CD4-positive, alpha-beta T cell (primary cell): ENCODE measurements at regions not wholly inside any gene's neighbourhood (a gene's known extent, or its start where the extent isn't known, plus 50 kb on each side); places are given as distances from the start of the nearest gene placed in this dataset.

Experiments
- ATAC-seq: fragments of 200-7000 bp; cut with Tn5 transposase; one replicate; pipeline ENCODE4 v1.10.0; 2022; ENCODE audit warnings: mild to moderate bottlenecking; ENCODE audit not compliant: poor library complexity
- CTCF ChIA-PET: fragments of 350-600 bp; sonication (Branson Sonifier 250); formaldehyde crosslinking; loops from one replicate; lab custom pipeline; 2021; ENCODE audit warnings: antibody characterized with exemption, inconsistent platforms; lab: Charles Lee
- POLR2A ChIA-PET: fragments of 350-600 bp; sonication (Branson Sonifier 250); formaldehyde crosslinking; loops from one replicate; lab custom pipeline; 2021; ENCODE audit warnings: antibody characterized with exemption, inconsistent platforms; lab: Charles Lee
- DNase-seq, 14 experiments: peaks; one replicate each; pipeline ENCODE4 v3.0.0-alpha.2; 2013 to 2020; ENCODE audit warnings: mixed read lengths in 2 of 14
- H3K27ac ChIP-seq, 2 donors: one replicate each; pipeline versions ENCODE4 v1.5.1 to v1.7.0; 2013; ENCODE audit warnings: low read length in 2 of 2, low read depth in 1 of 2, mild to moderate bottlenecking in 1 of 2
- H3K27me3 ChIP-seq, 2 experiments: 1 replicate in 1 of 2; 2 replicates in 1 of 2; pipeline versions ENCODE4 v1.6.1 to v1.7.0; 2013; ENCODE audit warnings: low read length in 2 of 2, control low read depth in 1 of 2, mild to moderate bottlenecking in 1 of 2, moderate library complexity in 1 of 2; ENCODE audit not compliant: insufficient read depth in 2 of 2, control insufficient read depth in 1 of 2
- H3K36me3 ChIP-seq: one replicate; pipeline ENCODE4 v1.6.1; 2013; ENCODE audit warnings: low read length, control low read depth; ENCODE audit not compliant: insufficient read depth
- H3K4me1 ChIP-seq: one replicate; pipeline ENCODE4 v1.6.1; 2013; ENCODE audit warnings: low read length, control low read depth; ENCODE audit not compliant: insufficient read depth
- H3K4me3 ChIP-seq: one replicate; pipeline ENCODE4 v1.5.1; 2013; ENCODE audit warnings: mild to moderate bottlenecking, low read length, moderate library complexity
- H3K9me3 ChIP-seq, 2 experiments: 1 replicate in 1 of 2; 2 replicates in 1 of 2; pipeline versions ENCODE4 v1.6.1 to v1.7.0; 2013; ENCODE audit warnings: low read length in 2 of 2, mild to moderate bottlenecking in 2 of 2, control low read depth in 1 of 2, moderate library complexity in 1 of 2; ENCODE audit not compliant: control insufficient read depth in 1 of 2, insufficient read depth in 1 of 2
- H3K27ac Mint-ChIP-seq: one replicate; pipeline ENCODE4 v1.8.0; 2020; ENCODE audit warnings: mixed read lengths
- H3K27me3 Mint-ChIP-seq: one replicate; pipeline ENCODE4 v1.8.0; 2021; ENCODE audit warnings: mixed read lengths
- H3K36me3 Mint-ChIP-seq: one replicate; pipeline ENCODE4 v1.8.0; 2021; ENCODE audit warnings: low read depth, mixed read lengths
- H3K4me1 Mint-ChIP-seq: one replicate; pipeline ENCODE4 v1.8.0; 2021; ENCODE audit warnings: low read depth, mixed read lengths
- H3K4me3 Mint-ChIP-seq: one replicate; pipeline ENCODE4 v1.8.0; 2020; ENCODE audit warnings: mild to moderate bottlenecking, mixed read lengths
- H3K9me3 Mint-ChIP-seq: one replicate; pipeline ENCODE4 v1.8.0; 2020; ENCODE audit warnings: mixed read lengths
- intact Hi-C, 2 experiments: fragments of 100-400 bp; cut with DNase I in 1 of 2; cut with micrococcal nuclease in 1 of 2; formaldehyde crosslinking; loops; one replicate each; pipeline versions ENCODE4 v1.15.1 to v1.9.0; 2023 to 2025; cut with DNase I, micrococcal nuclease
- TF ChIP-seq, protein P1 (sequence below): fragments of 200-600 bp; IDR thresholded peaks from one replicate; pipeline ENCODE4 v1.8.0; 2022; ENCODE audit warnings: antibody characterized with exemption, mild to moderate bottlenecking

DNA sequence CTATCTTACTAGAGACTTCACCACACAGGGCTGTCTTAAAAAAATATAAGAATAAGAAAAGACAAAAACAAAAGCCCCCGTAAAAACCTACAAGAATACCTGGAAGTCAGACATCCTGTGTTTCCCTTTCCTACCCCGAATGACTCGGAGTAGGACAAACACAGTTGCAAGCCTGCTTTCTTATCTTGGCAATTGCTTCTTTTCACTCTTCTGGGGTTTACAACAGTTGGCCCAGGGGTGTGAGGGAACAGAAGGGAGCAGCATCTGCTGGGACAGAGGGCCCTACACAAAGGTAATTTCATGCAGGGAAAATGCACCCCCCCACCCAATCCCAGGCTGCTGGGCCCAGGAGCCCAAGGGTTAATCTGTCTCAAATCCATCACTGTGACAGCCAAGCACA lies 220.6 kb downstream of the ARHGAP12 start:
- H3K4me1 Mint-ChIP-seq = peaks cover 16% of the 10 kb centered on the region
- ATAC-seq = no peak
- no peaks in the 10 kb centered on the region for H3K36me3 ChIP-seq
- peaks cover 3 to 8% of the 10 kb centered on the region in 2 experiments for H3K9me3 ChIP-seq
- H3K27ac ChIP-seq = no peak overlapping the region
- peaks cover 14% of the 10 kb centered on the region for H3K4me1 ChIP-seq
- H3K27me3 Mint-ChIP-seq = no peaks in the 10 kb centered on the region
- no peak overlapping the region for H3K4me3 ChIP-seq
- H3K36me3 Mint-ChIP-seq = peaks cover 5% of the 10 kb centered on the region
- TF ChIP-seq, protein P1, sequence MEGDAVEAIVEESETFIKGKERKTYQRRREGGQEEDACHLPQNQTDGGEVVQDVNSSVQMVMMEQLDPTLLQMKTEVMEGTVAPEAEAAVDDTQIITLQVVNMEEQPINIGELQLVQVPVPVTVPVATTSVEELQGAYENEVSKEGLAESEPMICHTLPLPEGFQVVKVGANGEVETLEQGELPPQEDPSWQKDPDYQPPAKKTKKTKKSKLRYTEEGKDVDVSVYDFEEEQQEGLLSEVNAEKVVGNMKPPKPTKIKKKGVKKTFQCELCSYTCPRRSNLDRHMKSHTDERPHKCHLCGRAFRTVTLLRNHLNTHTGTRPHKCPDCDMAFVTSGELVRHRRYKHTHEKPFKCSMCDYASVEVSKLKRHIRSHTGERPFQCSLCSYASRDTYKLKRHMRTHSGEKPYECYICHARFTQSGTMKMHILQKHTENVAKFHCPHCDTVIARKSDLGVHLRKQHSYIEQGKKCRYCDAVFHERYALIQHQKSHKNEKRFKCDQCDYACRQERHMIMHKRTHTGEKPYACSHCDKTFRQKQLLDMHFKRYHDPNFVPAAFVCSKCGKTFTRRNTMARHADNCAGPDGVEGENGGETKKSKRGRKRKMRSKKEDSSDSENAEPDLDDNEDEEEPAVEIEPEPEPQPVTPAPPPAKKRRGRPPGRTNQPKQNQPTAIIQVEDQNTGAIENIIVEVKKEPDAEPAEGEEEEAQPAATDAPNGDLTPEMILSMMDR = no peak
- intact Hi-C loops = no loop called here
- no peak for DNase-seq
- no peak overlapping the region for H3K27ac Mint-ChIP-seq
- ChIA-PET CTCF (no interaction called here), POLR2A (interaction anchor here (0.6 kb wide), 1 partner anchor 839 kb away, joined by 3 read pairs; no protein-coding TSS in a partner anchor)
- peaks cover 11% of the 10 kb centered on the region for H3K9me3 Mint-ChIP-seq
- H3K27me3 ChIP-seq = no peaks in the 10 kb centered on the region
- peak overlapping the region; percentile 36 for H3K4me3 Mint-ChIP-seq

DNA sequence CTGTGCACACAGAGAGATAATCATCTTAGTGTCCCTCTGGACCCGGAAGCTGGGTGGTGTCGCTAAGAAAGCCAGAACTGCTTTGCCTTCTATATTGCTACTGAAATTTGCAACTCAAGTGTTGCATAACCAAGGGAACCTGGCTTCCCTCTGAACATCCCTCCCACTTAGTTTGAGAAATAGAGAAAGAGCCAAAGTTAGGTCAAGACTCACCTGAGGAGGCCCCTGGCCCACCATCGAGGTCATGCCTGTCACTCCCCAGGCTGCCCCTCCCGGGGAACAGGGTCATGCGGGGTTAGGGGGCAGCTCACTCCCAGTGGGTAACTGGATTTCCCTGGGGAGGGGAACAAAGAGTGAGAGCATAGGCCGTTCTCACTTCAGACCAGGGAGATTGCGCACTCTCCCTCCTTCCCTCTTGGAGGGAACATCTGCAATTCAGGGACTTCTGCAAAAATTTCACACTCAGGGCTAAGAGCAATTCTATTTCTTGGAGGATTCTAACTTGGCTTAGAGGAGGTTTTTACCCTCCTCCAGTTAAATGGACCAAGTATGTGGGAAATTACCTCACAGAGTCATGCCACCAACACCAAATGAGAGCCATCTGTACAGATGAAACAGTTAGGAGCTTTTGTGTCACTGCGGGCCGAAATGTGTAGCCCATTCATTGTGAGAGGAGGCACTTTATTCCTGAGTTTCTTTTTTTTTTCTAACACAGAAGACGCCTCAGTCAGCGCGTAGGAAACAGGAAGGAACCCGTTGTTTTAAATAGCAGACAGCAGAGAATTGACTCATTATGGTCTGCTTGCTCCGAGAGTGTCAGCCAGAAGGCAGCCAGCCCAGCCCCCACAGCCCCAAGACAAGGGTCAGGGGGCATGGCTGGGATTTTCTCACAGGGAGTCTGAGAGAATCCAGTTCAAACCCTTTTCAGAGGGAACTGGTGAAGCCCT lies 221.3 kb downstream of the ARHGAP12 start:
- Mint-ChIP-seq H3K27ac (no peak overlapping the region), H3K9me3 (peaks cover 6% of the 10 kb centered on the region), H3K27me3 (no peaks in the 10 kb centered on the region), H3K36me3 (peaks cover 5% of the 10 kb centered on the region), H3K4me1 (peaks cover 16% of the 10 kb centered on the region), H3K4me3 (peak overlapping the region; percentile 37)
- Histone ChIP-seq H3K36me3 (no peaks in the 10 kb centered on the region), H3K4me1 (peaks cover 14% of the 10 kb centered on the region), H3K9me3 (peaks cover 3 to 8% of the 10 kb centered on the region in 2 experiments), H3K4me3 (peak overlapping the region; percentile 6), H3K27ac (no peak overlapping the region), H3K27me3 (no peaks in the 10 kb centered on the region)
- ChIA-PET CTCF (no interaction called here), POLR2A (interaction anchor here (0.6 kb wide), 1 partner anchor 838 kb away, joined by 3 read pairs; no protein-coding TSS in a partner anchor)
- TF ChIP-seq, protein P1 = no peak
- DNase-seq (peak in 5 of 14 experiments; percentile 7 to 53 (median 40)), ATAC-seq (peak; percentile 43)
- intact Hi-C loops = no loop called here

DNA sequence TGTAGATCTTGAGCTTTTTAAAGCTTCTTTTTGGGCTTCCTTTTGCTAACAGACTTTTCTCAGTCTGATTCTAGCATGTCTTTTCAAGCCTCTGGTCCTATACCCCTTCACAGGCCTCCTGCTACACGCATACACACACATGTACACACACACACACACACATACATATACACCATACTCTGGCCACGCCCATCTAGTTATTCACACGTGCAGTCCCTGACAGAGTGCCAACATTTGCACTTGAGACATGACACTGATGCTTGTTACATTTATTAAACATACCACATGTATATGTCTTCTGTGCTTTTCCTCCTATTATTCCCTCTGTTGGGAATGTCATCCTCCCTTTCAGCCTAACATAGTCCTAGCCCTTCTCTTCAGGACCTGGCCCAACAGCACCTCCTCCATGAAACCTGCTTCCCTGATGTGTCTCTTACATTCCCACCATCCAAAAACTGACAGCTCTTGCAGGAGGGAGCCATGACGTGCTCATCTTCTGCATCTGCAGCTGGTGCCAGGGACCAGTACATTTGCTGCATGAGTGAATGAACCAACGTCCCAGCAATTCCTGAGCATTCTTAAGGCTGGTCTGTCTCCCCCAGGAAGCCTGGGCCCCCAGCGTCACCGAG lies 222.1 kb downstream of the ARHGAP12 start:
- TF ChIP-seq, protein P1 = no peak
- CTCF ChIA-PET = no interaction called here
- H3K27ac Mint-ChIP-seq = no peak overlapping the region

More for the DNA sequence above, 222.1 kb downstream of the ARHGAP12 start:
- Mint-ChIP-seq H3K27me3 (no peaks in the 10 kb centered on the region), H3K36me3 (peaks cover 3% of the 10 kb centered on the region), H3K9me3 (peaks cover 3% of the 10 kb centered on the region), H3K4me3 (no peak overlapping the region), H3K4me1 (peaks cover 16% of the 10 kb centered on the region)
- no peaks in the 10 kb centered on the region for H3K36me3 ChIP-seq
- DNase-seq (no peak), ATAC-seq (no peak)
- H3K27me3 ChIP-seq = no peaks in the 10 kb centered on the region
- intact Hi-C loops = no loop called here
- no peak overlapping the region for H3K27ac ChIP-seq
- POLR2A ChIA-PET = no interaction called here
- peaks cover 3 to 8% of the 10 kb centered on the region in 2 experiments for H3K9me3 ChIP-seq
- no peak overlapping the region for H3K4me3 ChIP-seq
- peaks cover 14% of the 10 kb centered on the region for H3K4me1 ChIP-seq
